Upper lobe of right lung (tissue), 1 donor: ENCODE measurements at regions not wholly inside any gene's neighbourhood (a gene's known extent, or its start where the extent isn't known, plus 50 kb on each side); places are given as distances from the start of the nearest gene placed in this dataset.

ENCODE experiments used
- ATAC-seq: fragments of 200-7000 bp; cut with Tn5 transposase; one replicate; pipeline ENCODE4 v1.9.1; 2020; ENCODE audit warnings: mild to moderate bottlenecking, moderate library complexity
- DNase-seq: peaks from one replicate; pipeline ENCODE4 v3.0.0-alpha.2; 2020
- H3K27ac ChIP-seq: fragments of 200-600 bp; one replicate; pipeline ENCODE4 v1.8.0; 2022
- H3K27me3 ChIP-seq: fragments of 200-600 bp; one replicate; pipeline ENCODE4 v1.8.0; 2022; ENCODE audit warnings: mild to moderate bottlenecking
- H3K36me3 ChIP-seq: fragments of 200-600 bp; one replicate; pipeline ENCODE4 v1.8.0; 2022
- H3K4me1 ChIP-seq: fragments of 200-600 bp; one replicate; pipeline ENCODE4 v1.8.0; 2022
- H3K4me3 ChIP-seq: fragments of 200-600 bp; one replicate; pipeline ENCODE4 v1.8.0; 2022; ENCODE audit warnings: mild to moderate bottlenecking
- H3K9me3 ChIP-seq: fragments of 200-600 bp; one replicate; pipeline ENCODE4 v1.8.0; 2022
- intact Hi-C: fragments of 100-400 bp; cut with DNase I; formaldehyde crosslinking; loops from one replicate; pipeline ENCODE4 v1.11.0; 2022
- TF ChIP-seq, protein P1 (sequence below): fragments of 200-600 bp; IDR thresholded peaks from one replicate; pipeline ENCODE4 v1.8.0; 2022; ENCODE audit warnings: antibody characterized with exemption
- donor health status: DM: no; HTN: yes; CAD: no; lungs with severe emphysema.

DNA sequence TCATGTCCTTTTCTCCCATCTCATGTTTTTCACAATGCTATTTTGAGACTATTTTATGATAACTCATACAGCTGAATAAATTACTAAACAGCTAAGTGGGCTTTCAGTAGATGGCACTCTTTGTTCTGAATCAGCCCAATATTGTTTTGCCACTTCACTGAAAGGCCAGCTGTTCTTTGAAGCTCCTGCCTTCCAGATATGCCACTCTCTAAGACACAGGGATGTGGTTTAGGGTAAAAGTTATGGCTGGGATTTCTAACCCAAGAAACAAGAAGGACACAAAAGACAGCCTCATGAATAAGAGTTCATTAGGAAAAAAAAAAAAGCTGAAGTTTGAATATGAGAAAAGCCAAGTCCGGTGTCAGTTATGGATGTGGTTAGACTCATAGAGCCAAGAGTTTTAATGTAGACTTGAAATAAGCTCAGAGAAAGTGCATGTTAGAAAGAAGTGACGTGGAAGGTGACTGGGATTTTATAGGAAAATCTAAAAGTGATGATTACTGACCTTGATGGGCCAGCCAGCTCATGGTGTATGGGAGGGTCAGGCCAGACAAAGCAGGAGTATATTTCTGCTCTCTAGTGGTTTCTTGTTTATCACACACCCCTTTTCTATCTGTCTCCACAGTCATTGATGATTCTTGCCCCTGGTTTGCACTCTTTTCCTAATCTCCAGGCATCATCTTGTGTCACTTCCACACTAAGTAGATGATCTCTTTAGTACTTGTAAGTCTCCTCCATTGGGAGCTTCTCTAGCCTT is 488.5 kb downstream of the NR2F1-AS1 start:
- TF ChIP-seq, protein P1, sequence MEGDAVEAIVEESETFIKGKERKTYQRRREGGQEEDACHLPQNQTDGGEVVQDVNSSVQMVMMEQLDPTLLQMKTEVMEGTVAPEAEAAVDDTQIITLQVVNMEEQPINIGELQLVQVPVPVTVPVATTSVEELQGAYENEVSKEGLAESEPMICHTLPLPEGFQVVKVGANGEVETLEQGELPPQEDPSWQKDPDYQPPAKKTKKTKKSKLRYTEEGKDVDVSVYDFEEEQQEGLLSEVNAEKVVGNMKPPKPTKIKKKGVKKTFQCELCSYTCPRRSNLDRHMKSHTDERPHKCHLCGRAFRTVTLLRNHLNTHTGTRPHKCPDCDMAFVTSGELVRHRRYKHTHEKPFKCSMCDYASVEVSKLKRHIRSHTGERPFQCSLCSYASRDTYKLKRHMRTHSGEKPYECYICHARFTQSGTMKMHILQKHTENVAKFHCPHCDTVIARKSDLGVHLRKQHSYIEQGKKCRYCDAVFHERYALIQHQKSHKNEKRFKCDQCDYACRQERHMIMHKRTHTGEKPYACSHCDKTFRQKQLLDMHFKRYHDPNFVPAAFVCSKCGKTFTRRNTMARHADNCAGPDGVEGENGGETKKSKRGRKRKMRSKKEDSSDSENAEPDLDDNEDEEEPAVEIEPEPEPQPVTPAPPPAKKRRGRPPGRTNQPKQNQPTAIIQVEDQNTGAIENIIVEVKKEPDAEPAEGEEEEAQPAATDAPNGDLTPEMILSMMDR = peak; percentile 23
- no peak for DNase-seq
- ATAC-seq = no peak
- Histone ChIP-seq H3K36me3 (no peaks in the 10 kb centered on the region), H3K9me3 (no peaks in the 10 kb centered on the region), H3K4me3 (no peak overlapping the region), H3K27ac (no peak overlapping the region), H3K27me3 (no peaks in the 10 kb centered on the region), H3K4me1 (no peaks in the 10 kb centered on the region)
- intact Hi-C loops = no loop called here

DNA sequence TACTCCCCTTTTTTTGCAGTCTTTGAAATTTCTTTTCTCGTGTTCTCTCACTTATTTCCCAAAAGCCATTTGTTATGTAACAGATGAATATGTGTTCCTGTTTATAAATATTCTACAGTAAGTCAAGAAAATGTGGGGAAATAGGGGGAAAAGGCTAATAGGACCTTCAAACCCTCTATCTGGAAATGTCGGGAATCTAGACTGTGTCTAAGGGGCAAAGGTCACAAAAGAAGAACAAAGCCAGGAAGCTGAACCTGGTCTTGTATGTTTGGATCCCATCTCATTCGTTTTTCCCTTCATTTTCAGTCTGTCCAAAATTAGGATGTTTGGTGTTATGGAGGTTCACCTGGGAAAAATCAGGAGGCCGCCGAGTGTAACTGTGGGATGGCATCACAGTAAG is 490.3 kb downstream of the NR2F1-AS1 start:
- TF ChIP-seq, protein P1 = no peak

DNA sequence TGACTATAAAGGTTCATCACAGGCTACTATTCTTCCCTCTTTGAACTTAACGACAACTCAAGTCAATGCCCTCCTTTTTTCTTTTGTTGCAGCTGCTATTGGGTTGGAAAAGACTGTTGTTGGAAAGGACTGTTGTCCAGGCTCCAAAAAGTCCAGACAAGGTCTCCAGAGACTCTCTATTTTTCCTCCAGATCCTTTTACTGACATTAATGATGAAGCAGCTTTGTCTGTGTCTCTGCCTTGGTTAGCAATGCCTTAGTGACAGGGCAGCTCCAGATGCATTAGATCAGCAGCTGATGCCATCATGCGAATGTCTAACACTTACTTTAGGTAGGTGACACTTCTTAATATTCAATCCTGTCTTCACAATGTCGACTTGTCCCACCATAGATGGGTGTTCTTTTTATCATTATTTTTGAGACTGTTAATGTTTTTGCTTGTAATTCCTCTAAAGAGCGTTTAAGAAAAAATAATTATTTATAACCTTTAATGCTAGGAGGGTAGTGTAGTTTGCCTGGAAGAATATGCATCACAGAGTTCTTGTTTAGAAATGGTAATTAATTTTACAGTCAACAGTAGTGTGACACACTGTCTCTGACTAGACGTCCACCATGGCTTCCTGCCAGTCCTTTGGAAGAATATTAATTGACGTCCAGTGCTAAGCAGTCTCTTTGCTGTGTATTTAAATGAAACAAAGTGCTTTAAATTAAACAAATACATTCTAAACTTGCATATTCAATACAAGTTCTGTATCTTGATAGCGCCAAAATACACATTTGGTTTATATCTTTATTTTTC is 492.2 kb downstream of the NR2F1-AS1 start:
- Histone ChIP-seq H3K4me1 (no peaks in the 10 kb centered on the region), H3K9me3 (no peaks in the 10 kb centered on the region), H3K27me3 (no peaks in the 10 kb centered on the region), H3K4me3 (no peak overlapping the region), H3K27ac (no peak overlapping the region), H3K36me3 (no peaks in the 10 kb centered on the region)
- DNase-seq (no peak), ATAC-seq (no peak)
- TF ChIP-seq, protein P1 = no peak
- intact Hi-C loops = no loop called here

More for the DNA sequence above, 490.3 kb downstream of the NR2F1-AS1 start:
- no peak overlapping the region for H3K4me3 ChIP-seq
- no peak for ATAC-seq
- intact Hi-C loops = no loop called here
- no peaks in the 10 kb centered on the region for H3K4me1 ChIP-seq
- H3K27ac ChIP-seq = no peak overlapping the region
- no peaks in the 10 kb centered on the region for H3K9me3 ChIP-seq
- no peaks in the 10 kb centered on the region for H3K27me3 ChIP-seq
- H3K36me3 ChIP-seq = no peaks in the 10 kb centered on the region
- DNase-seq = no peak

DNA sequence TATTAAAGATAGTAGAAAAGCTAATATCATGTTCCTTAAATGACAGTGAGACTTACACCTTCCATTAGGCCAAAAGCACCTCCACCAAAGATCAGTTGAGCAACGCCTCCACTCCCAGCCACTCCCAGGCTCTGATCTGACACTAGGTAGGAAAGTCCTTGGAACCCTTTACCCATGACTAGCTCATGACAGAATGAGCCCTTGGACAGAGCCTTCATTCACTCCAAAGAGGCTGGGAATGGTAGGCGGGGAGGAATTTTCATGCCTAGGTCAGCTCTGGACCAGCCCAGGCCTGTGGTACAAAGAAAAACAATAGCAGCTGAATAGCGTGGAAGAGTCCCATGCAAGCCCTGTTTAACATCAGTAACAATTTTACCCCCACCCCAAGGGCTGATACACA is 493.7 kb downstream of the NR2F1-AS1 start:
- H3K27ac ChIP-seq = no peak overlapping the region
- TF ChIP-seq, protein P1 = no peak
- H3K4me1 ChIP-seq = no peaks in the 10 kb centered on the region
- ATAC-seq = no peak
- intact Hi-C loops = no loop called here
- no peaks in the 10 kb centered on the region for H3K36me3 ChIP-seq
- H3K27me3 ChIP-seq = no peaks in the 10 kb centered on the region
- H3K9me3 ChIP-seq = no peaks in the 10 kb centered on the region
- no peak overlapping the region for H3K4me3 ChIP-seq
- no peak for DNase-seq

DNA sequence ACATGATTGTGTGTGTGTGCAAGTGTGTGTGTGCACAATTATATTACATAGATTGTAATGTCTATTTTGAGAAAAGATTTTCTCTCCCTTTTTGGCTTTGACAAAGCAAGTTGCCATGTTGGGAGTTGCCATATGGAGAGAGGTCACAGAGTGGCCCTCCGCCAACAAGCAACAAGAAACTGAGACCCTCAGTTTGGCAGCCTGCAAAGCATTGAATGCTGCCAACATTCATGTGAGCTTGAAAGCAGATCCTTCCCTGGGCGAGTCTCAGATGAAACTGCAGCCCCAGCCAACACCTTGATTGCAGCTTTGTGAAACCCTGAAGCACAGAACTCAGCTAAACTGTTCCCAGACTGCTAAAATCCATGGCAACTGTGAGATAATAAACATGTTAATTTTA is 498.0 kb downstream of the NR2F1-AS1 start:
- TF ChIP-seq, protein P1 = no peak
- no peaks in the 10 kb centered on the region for H3K27me3 ChIP-seq
- no peaks in the 10 kb centered on the region for H3K36me3 ChIP-seq
- no peaks in the 10 kb centered on the region for H3K4me1 ChIP-seq
- H3K27ac ChIP-seq = no peak overlapping the region
- ATAC-seq = no peak
- no peak overlapping the region for H3K4me3 ChIP-seq
- H3K9me3 ChIP-seq = no peaks in the 10 kb centered on the region
- intact Hi-C loops = no loop called here
- DNase-seq = no peak
